ENCODE measurements at regions not wholly inside any gene's neighbourhood (a gene's known extent, or its start where the extent isn't known, plus 50 kb on each side); places are given as distances from the start of the nearest gene placed in this dataset.
A peak's percentile ranks its signal among the peaks of the same experiment; 100 is the strongest.

GRCh38 chr1:217095050-217095622 lies 371.9 kb upstream of the ESRRG start:
- Histone ChIP-seq H3K27ac (ENCODE audit: low read length) (no peak overlapping the region), H3K27me3 (ENCODE audit: control insufficient read depth, insufficient read depth, low read length) (peaks cover 5% of the 10 kb centered on the region; the same call in 1 of the 2 replicates), H3K9me3 (ENCODE audit: control insufficient read depth, insufficient read depth, low read length) (no peaks in the 10 kb centered on the region), H3K4me3 (ENCODE audit: low read length) (no peak overlapping the region), H3K36me3 (ENCODE audit: control insufficient read depth, insufficient read depth, low read length) (no peaks in the 10 kb centered on the region), H3K4me1 (ENCODE audit: control insufficient read depth, insufficient read depth, low read length) (no peaks in the 10 kb centered on the region)
- WGBS (ENCODE audit: insufficient coverage, insufficient read length) = no CpG with 5 or more reads among the region's 2 CpGs
- DNase-seq (ENCODE audit: low read depth, low spot score) = no peak

- no CpG with 5 or more reads among the region's 4 CpGs for WGBS (ENCODE audit: insufficient coverage, insufficient read length)
- H3K27me3 ChIP-seq (ENCODE audit: control insufficient read depth, insufficient read depth, low read length) = peaks cover 18% of the 10 kb centered on the region; the same call in 1 of the 2 replicates
Measured at GRCh38 chr1:217091561-217091960, 368.3 kb upstream of the ESRRG start.

GRCh38 chr1:217090060-217090911 lies 367.1 kb upstream of the ESRRG start:
- no peaks in the 10 kb centered on the region for H3K4me1 ChIP-seq (ENCODE audit: control insufficient read depth, insufficient read depth, low read length)
- H3K27ac ChIP-seq (ENCODE audit: low read length) = no peak overlapping the region
- no peaks in the 10 kb centered on the region for H3K36me3 ChIP-seq (ENCODE audit: control insufficient read depth, insufficient read depth, low read length)
- H3K4me3 ChIP-seq (ENCODE audit: low read length) = peak overlapping the region; percentile 65; the same call in 1 of the 2 replicates
- peaks cover 18% of the 10 kb centered on the region; the same call in 1 of the 2 replicates for H3K27me3 ChIP-seq (ENCODE audit: control insufficient read depth, insufficient read depth, low read length)
- H3K9me3 ChIP-seq (ENCODE audit: control insufficient read depth, insufficient read depth, low read length) = no peaks in the 10 kb centered on the region
- no peak for DNase-seq (ENCODE audit: low read depth, low spot score)
- WGBS (ENCODE audit: insufficient coverage, insufficient read length) = no CpG with 5 or more reads among the region's 24 CpGs

More at GRCh38 chr1:217091561-217091960, 368.3 kb upstream of the ESRRG start:
- H3K4me1 ChIP-seq (ENCODE audit: control insufficient read depth, insufficient read depth, low read length) = no peaks in the 10 kb centered on the region
- no peak overlapping the region for H3K27ac ChIP-seq (ENCODE audit: low read length)
- H3K36me3 ChIP-seq (ENCODE audit: control insufficient read depth, insufficient read depth, low read length) = no peaks in the 10 kb centered on the region
- no peaks in the 10 kb centered on the region for H3K9me3 ChIP-seq (ENCODE audit: control insufficient read depth, insufficient read depth, low read length)
- H3K4me3 ChIP-seq (ENCODE audit: low read length) = no peak overlapping the region
- no peak for DNase-seq (ENCODE audit: low read depth, low spot score)

GRCh38 chr1:217089361-217090014 lies 366.3 kb upstream of the ESRRG start:
- Histone ChIP-seq H3K9me3 (ENCODE audit: control insufficient read depth, insufficient read depth, low read length) (no peaks in the 10 kb centered on the region), H3K27me3 (ENCODE audit: control insufficient read depth, insufficient read depth, low read length) (peaks cover 18% of the 10 kb centered on the region; the same call in 1 of the 2 replicates), H3K27ac (ENCODE audit: low read length) (no peak overlapping the region), H3K36me3 (ENCODE audit: control insufficient read depth, insufficient read depth, low read length) (no peaks in the 10 kb centered on the region), H3K4me3 (ENCODE audit: low read length) (peak overlapping the region; percentile 65; the same call in 1 of the 2 replicates), H3K4me1 (ENCODE audit: control insufficient read depth, insufficient read depth, low read length) (no peaks in the 10 kb centered on the region)
- no CpG with 5 or more reads among the region's 39 CpGs for WGBS (ENCODE audit: insufficient coverage, insufficient read length)
- DNase-seq (ENCODE audit: low read depth, low spot score) = no peak

- DNase-seq (ENCODE audit: low read depth, low spot score) = no peak
- WGBS (ENCODE audit: insufficient coverage, insufficient read length) = no CpG with 5 or more reads among the region's 13 CpGs
- H3K27me3 ChIP-seq (ENCODE audit: control insufficient read depth, insufficient read depth, low read length) = peaks cover 18% of the 10 kb centered on the region; the same call in 1 of the 2 replicates
- H3K36me3 ChIP-seq (ENCODE audit: control insufficient read depth, insufficient read depth, low read length) = no peaks in the 10 kb centered on the region
- no peaks in the 10 kb centered on the region for H3K4me1 ChIP-seq (ENCODE audit: control insufficient read depth, insufficient read depth, low read length)
- H3K4me3 ChIP-seq (ENCODE audit: low read length) = peak overlapping the region; percentile 9; the same call in 1 of the 2 replicates
- H3K27ac ChIP-seq (ENCODE audit: low read length) = no peak overlapping the region
- H3K9me3 ChIP-seq (ENCODE audit: control insufficient read depth, insufficient read depth, low read length) = no peaks in the 10 kb centered on the region
Measured at GRCh38 chr1:217088521-217089284, 365.5 kb upstream of the ESRRG start.

- Histone ChIP-seq H3K36me3 (ENCODE audit: control insufficient read depth, insufficient read depth, low read length) (no peaks in the 10 kb centered on the region), H3K4me1 (ENCODE audit: control insufficient read depth, insufficient read depth, low read length) (no peaks in the 10 kb centered on the region), H3K9me3 (ENCODE audit: control insufficient read depth, insufficient read depth, low read length) (no peaks in the 10 kb centered on the region), H3K27ac (ENCODE audit: low read length) (no peak overlapping the region), H3K27me3 (ENCODE audit: control insufficient read depth, insufficient read depth, low read length) (peaks cover 18% of the 10 kb centered on the region; the same call in 1 of the 2 replicates), H3K4me3 (ENCODE audit: low read length) (no peak overlapping the region)
- no peak for DNase-seq (ENCODE audit: low read depth, low spot score)
- no CpG with 5 or more reads among the region's 3 CpGs for WGBS (ENCODE audit: insufficient coverage, insufficient read length)
Measured at GRCh38 chr1:217088011-217088410, 364.8 kb upstream of the ESRRG start.

GRCh38 chr1:217079584-217079983 lies 356.4 kb upstream of the ESRRG start:
- no peaks in the 10 kb centered on the region for H3K27me3 ChIP-seq (ENCODE audit: control insufficient read depth, insufficient read depth, low read length)
- no peak overlapping the region for H3K4me3 ChIP-seq (ENCODE audit: low read length)
- no CpG with 5 or more reads among the region's 3 CpGs for WGBS (ENCODE audit: insufficient coverage, insufficient read length)
- H3K9me3 ChIP-seq (ENCODE audit: control insufficient read depth, insufficient read depth, low read length) = no peaks in the 10 kb centered on the region
- peaks cover 2% of the 10 kb centered on the region; the same call in 1 of the 2 replicates for H3K4me1 ChIP-seq (ENCODE audit: control insufficient read depth, insufficient read depth, low read length)
- DNase-seq (ENCODE audit: low read depth, low spot score) = no peak
- no peaks in the 10 kb centered on the region for H3K36me3 ChIP-seq (ENCODE audit: control insufficient read depth, insufficient read depth, low read length)
- H3K27ac ChIP-seq (ENCODE audit: low read length) = no peak overlapping the region

- Histone ChIP-seq H3K4me3 (ENCODE audit: low read length) (no peak overlapping the region), H3K9me3 (ENCODE audit: control insufficient read depth, insufficient read depth, low read length) (no peaks in the 10 kb centered on the region), H3K27me3 (ENCODE audit: control insufficient read depth, insufficient read depth, low read length) (no peaks in the 10 kb centered on the region), H3K36me3 (ENCODE audit: control insufficient read depth, insufficient read depth, low read length) (no peaks in the 10 kb centered on the region), H3K4me1 (ENCODE audit: control insufficient read depth, insufficient read depth, low read length) (peaks cover 2% of the 10 kb centered on the region; the same call in 1 of the 2 replicates), H3K27ac (ENCODE audit: low read length) (no peak overlapping the region)
- WGBS (ENCODE audit: insufficient coverage, insufficient read length) = no CpG with 5 or more reads among the region's 1 CpG
- no peak for DNase-seq (ENCODE audit: low read depth, low spot score)
Measured at GRCh38 chr1:217078959-217079358, 355.7 kb upstream of the ESRRG start.

GRCh38 chr1:217078078-217078690 lies 355.0 kb upstream of the ESRRG start:
- Histone ChIP-seq H3K4me3 (ENCODE audit: low read length) (no peak overlapping the region), H3K27ac (ENCODE audit: low read length) (no peak overlapping the region), H3K4me1 (ENCODE audit: control insufficient read depth, insufficient read depth, low read length) (peaks cover 2% of the 10 kb centered on the region; the same call in 1 of the 2 replicates), H3K9me3 (ENCODE audit: control insufficient read depth, insufficient read depth, low read length) (no peaks in the 10 kb centered on the region), H3K27me3 (ENCODE audit: control insufficient read depth, insufficient read depth, low read length) (no peaks in the 10 kb centered on the region), H3K36me3 (ENCODE audit: control insufficient read depth, insufficient read depth, low read length) (no peaks in the 10 kb centered on the region)
- DNase-seq (ENCODE audit: low read depth, low spot score) = no peak
- no CpG with 5 or more reads among the region's 5 CpGs for WGBS (ENCODE audit: insufficient coverage, insufficient read length)

Measured in iPS DF 6.9 (cell line).